Left ventricle myocardium inferior (tissue), 1 donor: ENCODE measurements at regions not wholly inside any gene's neighbourhood (a gene's known extent, or its start where the extent isn't known, plus 50 kb on each side); places are given as distances from the start of the nearest gene placed in this dataset.

Experiments used
- DNase-seq: peaks from one replicate; pipeline ENCODE4 v3.0.0-alpha.2; 2020
- H3K27ac ChIP-seq: fragments of 200-600 bp; replicated peaks from 2 replicates; pipeline ENCODE4 v1.8.0; 2021
- H3K27me3 ChIP-seq: fragments of 200-600 bp; 2 replicates; pipeline ENCODE4 v1.8.0; 2021; ENCODE audit warnings: low read depth
- H3K36me3 ChIP-seq: fragments of 200-600 bp; 2 replicates; pipeline ENCODE4 v1.8.0; 2021
- H3K4me1 ChIP-seq: fragments of 200-600 bp; 2 replicates; pipeline ENCODE4 v1.8.0; 2021
- H3K4me3 ChIP-seq: fragments of 200-600 bp; 2 replicates; pipeline ENCODE4 v1.8.0; 2021; ENCODE audit warnings: mild to moderate bottlenecking, moderate library complexity
- H3K9me3 ChIP-seq: fragments of 200-600 bp; replicated peaks from 2 replicates; pipeline ENCODE4 v1.8.0; 2021
- intact Hi-C: fragments of 100-400 bp; cut with micrococcal nuclease; formaldehyde crosslinking; loops from one replicate; pipeline ENCODE4 v1.11.0; 2022
- TF ChIP-seq, protein P1 (sequence below): fragments of 200-600 bp; IDR thresholded peaks from 2 replicates; pipeline ENCODE4 v1.8.0; 2021; ENCODE audit warnings: antibody characterized with exemption, mild to moderate bottlenecking, borderline replicate concordance
- donor health status: DM: no; HTN: yes; CAD: no; lungs with severe emphysema.

DNA sequence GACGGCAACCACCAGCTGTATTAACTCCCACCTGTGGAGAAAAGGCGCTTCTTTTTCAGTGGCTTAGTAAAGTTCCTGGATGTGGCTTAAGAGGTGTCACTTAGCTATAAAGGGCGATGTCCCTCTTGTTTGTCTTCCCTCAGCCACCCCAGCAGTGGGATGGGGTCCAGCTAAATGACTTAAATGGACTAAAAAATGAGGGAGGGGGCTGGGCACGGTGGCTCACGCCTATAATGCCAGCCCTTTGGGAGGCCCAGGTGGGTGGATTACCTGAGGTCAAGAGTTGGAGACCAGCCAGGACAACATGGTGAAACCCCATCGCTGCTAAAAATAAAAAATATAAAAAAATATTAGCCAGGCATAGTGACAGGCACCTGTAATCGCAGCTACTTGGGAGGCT lies 667.5 kb upstream of the RBFOX1 start:
- intact Hi-C loops, result no loop called here
- TF ChIP-seq, protein P1, sequence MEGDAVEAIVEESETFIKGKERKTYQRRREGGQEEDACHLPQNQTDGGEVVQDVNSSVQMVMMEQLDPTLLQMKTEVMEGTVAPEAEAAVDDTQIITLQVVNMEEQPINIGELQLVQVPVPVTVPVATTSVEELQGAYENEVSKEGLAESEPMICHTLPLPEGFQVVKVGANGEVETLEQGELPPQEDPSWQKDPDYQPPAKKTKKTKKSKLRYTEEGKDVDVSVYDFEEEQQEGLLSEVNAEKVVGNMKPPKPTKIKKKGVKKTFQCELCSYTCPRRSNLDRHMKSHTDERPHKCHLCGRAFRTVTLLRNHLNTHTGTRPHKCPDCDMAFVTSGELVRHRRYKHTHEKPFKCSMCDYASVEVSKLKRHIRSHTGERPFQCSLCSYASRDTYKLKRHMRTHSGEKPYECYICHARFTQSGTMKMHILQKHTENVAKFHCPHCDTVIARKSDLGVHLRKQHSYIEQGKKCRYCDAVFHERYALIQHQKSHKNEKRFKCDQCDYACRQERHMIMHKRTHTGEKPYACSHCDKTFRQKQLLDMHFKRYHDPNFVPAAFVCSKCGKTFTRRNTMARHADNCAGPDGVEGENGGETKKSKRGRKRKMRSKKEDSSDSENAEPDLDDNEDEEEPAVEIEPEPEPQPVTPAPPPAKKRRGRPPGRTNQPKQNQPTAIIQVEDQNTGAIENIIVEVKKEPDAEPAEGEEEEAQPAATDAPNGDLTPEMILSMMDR, result no peak

DNA sequence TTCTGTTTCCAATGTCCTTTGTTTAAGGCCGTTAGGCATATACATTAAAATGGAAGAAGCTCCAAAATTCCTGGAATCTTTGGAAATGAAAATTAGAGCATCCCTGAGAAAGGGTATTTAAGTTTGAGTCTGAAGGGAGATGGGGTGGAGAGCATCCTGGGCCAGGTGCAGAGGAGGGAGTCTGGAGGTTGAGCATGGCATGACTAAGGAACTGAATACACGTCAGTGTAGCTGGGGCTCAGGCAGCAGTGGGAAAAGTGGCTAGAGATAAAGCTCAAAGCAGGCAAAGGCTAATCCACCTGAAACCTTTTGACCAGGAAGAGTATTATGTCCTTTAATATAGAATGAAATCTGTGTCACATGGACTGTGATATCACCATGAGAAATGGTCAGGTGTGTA lies 669.0 kb upstream of the RBFOX1 start:
- H3K4me3 ChIP-seq, result no peak overlapping the region
- H3K27me3 ChIP-seq, result peaks cover 53% of the 10 kb centered on the region
- H3K9me3 ChIP-seq, result no peaks in the 10 kb centered on the region
- TF ChIP-seq, protein P1, result no peak
- intact Hi-C loops, result no loop called here
- no peak for DNase-seq
- no peak overlapping the region for H3K27ac ChIP-seq
- H3K4me1 ChIP-seq, result no peaks in the 10 kb centered on the region
- H3K36me3 ChIP-seq, result no peaks in the 10 kb centered on the region

More for the DNA sequence above, 667.5 kb upstream of the RBFOX1 start:
- Histone ChIP-seq H3K27me3 (peaks cover 39% of the 10 kb centered on the region), H3K4me1 (no peaks in the 10 kb centered on the region), H3K4me3 (no peak overlapping the region), H3K9me3 (no peaks in the 10 kb centered on the region), H3K36me3 (no peaks in the 10 kb centered on the region), H3K27ac (no peak overlapping the region)
- no peak for DNase-seq

DNA sequence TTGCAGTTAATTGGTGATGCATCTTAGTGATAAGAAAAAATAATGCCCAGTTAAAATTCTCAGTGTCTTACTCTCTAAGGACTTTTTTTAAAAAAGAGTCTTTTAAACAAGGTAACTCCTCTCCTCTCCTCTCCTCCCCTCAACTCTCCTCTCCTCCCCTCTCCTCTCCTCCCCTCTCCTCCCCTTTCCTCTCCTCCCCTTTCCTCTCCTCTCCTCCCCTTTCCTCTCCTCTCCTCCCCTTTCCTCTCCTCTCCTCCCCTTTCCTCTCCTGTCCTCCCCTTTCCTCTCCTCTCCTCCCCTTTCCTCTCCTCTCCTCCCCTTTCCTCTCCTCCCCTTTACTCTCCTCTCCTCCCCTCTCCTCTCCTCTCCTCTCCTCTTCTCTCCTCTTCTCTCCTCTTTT lies 675.9 kb upstream of the RBFOX1 start:
- Histone ChIP-seq H3K27ac (no peak overlapping the region), H3K9me3 (no peaks in the 10 kb centered on the region), H3K4me1 (no peaks in the 10 kb centered on the region), H3K4me3 (no peak overlapping the region), H3K36me3 (no peaks in the 10 kb centered on the region), H3K27me3 (peaks cover 40% of the 10 kb centered on the region)
- intact Hi-C loops, result no loop called here
- TF ChIP-seq, protein P1, result no peak
- DNase-seq, result no peak

DNA sequence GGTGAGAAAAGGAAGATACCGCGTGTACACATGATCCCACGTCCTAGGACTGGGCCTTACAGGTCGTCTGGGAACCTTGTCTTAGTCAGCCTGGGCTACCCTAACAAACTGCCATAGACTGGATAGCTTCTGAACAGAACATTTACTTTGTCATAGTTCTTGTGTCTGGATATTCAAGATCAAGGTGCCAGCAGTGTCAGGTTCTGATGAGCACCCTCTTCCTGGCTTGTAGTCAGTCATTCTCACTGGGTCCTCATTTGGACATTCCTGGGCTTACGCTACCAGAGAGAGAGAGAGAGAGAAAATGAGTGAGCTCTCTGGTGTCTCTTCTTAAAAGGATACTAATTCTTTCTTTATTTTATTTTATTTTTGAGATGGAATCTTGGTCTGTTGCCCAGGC lies 685.8 kb upstream of the RBFOX1 start:
- Histone ChIP-seq H3K27ac (no peak overlapping the region), H3K4me3 (no peak overlapping the region), H3K9me3 (no peaks in the 10 kb centered on the region), H3K36me3 (no peaks in the 10 kb centered on the region), H3K27me3 (peaks cover 91% of the 10 kb centered on the region), H3K4me1 (no peaks in the 10 kb centered on the region)
- intact Hi-C loops, result no loop called here
- TF ChIP-seq, protein P1, result no peak
- DNase-seq, result no peak

DNA sequence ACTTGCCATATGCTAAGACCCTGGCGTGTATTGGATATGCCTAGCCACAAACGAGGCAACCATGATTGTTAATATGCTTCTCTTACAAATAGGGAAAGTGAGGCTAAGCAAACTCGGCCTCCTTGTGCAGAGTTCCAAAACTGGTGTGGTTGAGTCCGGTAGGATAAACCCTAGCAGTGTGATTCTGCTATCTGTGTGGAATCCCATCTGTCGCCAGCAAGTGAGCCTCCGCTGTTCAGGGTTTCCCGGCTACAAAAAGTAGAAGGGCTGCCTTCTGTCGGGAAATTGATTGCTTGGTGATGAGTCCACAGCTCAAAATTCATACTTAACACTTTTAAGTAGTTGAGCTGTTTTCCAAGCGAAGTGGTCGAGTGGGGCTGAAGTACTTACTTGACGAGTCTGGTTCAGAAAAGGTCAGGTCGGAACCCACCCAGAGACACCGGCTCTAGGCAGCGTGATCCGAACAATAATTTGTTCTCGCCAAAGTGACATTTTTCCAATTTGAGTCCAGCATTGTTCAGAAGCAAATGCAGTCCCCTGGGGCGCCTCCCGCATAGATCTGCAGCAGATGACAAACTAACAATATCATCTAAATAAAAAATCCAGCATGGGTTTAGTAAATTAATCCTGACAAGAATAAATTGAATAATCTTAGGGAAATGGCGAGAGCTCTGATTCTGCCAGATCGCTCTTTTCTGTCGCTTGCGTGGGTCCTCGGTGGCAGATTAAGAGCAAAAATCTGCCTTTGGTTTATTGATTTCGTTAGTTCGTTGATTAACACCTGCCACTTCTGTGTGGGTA lies 686.7 kb upstream of the RBFOX1 start:
- Histone ChIP-seq H3K36me3 (no peaks in the 10 kb centered on the region), H3K4me3 (no peak overlapping the region), H3K27me3 (peaks cover 84% of the 10 kb centered on the region), H3K4me1 (no peaks in the 10 kb centered on the region), H3K27ac (no peak overlapping the region), H3K9me3 (no peaks in the 10 kb centered on the region)
- DNase-seq, result no peak
- TF ChIP-seq, protein P1, result no peak
- intact Hi-C loops, result no loop called here
